Lower leg skin (tissue), 3 donors: ENCODE measurements at regions not wholly inside any gene's neighbourhood (a gene's known extent, or its start where the extent isn't known, plus 50 kb on each side); places are given as distances from the start of the nearest gene placed in this dataset.

ENCODE experiments used
- CTCF ChIP-seq, 3 donors: fragments of 450-650 bp; IDR thresholded peaks; one replicate each; pipeline ENCODE4 v1.5.1; 2016; ENCODE audit warnings: antibody characterized with exemption in 3 of 3, mild to moderate bottlenecking in 3 of 3, moderate library complexity in 2 of 3
- POLR2A ChIP-seq, 2 donors: fragments of 450-650 bp; IDR thresholded peaks; one replicate each; pipeline ENCODE4 v1.6.1; 2016 to 2017; ENCODE audit warnings: antibody characterized with exemption in 2 of 2, mild to moderate bottlenecking in 1 of 2, moderate library complexity in 1 of 2

GRCh38 chr15:31155151-31155550, 53.6 kb upstream of the TRPM1 start:
- TF ChIP-seq CTCF (IDR thresholded peaks at IDR 0.05): no peak
- no peak for TF ChIP-seq POLR2A (IDR thresholded peaks at IDR 0.05)
